ENCODE measurements at regions not wholly inside any gene's neighbourhood (a gene's known extent, or its start where the extent isn't known, plus 50 kb on each side); places are given as distances from the start of the nearest gene placed in this dataset.

DNA sequence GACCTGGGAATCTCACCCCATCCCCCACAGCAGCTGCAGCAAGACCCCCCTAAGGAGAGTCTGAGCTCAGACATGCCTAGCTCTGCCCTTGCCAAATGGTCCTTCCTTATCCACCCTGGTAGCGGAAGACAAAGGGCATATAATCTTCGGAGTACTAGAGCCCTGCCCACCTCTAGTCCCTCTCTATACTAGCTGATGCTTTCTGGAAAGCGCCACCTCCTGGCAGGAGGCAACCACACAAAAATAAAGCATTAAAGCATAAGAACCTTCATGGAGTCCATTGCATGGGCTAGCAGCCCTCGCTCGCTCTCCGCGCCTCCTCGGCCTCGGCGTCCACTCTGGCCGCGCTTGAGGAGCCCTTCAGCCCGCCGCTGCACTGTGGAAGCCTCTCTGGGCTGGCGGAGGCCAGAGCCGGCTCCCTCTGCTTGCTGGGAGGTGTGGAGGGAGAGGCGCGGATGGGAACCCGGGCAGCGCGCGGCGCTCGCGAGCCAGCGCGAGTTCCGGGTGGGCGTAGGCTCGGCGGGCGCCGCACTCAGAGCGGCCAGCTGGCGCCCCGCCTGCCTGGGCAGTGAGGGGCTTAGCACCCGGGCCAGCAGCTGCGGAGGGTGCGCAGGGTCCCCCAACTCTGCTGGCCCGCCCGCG, 941.2 kb downstream of the SUCLG1 start:
- no peak for FAIRE-seq

DNA sequence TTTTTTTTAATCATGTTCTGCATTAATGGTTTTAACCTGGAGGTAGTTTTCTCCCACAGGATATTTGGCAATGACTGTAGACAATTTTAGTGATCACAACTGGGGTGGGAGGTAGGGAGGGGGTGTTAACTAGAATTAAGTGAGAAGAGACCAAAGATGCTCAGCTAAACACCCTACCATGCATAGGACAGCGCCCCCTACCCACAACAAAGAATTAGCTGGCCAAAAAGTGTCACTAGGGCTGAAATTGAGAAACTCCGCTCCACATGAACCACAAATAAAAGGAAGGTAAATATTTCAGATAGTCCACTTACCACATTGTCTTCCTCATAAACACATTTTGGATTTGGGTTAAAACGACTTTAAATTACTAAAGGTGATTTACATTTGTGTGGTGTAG, 942.6 kb downstream of the SUCLG1 start:
- no peak for FAIRE-seq

- FAIRE-seq: no peak
Measured at GRCh38 chr2:83487451-83487850, 971.6 kb downstream of the SUCLG1 start.

DNA sequence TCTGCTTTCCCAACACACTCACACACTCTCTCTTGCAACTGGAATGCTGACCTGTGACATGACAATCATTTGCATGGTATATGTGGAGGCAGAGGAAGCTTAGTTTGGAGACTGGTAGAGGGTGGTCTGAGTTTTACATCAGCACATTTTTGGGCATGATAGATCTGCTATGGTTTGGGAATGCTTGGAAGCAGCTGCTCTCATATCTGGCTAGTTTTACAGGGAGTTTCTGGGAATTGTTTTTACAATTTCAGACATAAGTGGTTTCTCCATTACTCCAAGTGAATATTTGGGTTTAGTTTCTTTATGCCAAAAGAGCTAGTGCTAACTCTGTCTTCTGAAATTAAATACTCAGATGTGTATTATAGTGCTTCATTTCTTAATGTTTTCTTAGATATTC, 977.6 kb downstream of the SUCLG1 start:
- FAIRE-seq: no peak

DNA sequence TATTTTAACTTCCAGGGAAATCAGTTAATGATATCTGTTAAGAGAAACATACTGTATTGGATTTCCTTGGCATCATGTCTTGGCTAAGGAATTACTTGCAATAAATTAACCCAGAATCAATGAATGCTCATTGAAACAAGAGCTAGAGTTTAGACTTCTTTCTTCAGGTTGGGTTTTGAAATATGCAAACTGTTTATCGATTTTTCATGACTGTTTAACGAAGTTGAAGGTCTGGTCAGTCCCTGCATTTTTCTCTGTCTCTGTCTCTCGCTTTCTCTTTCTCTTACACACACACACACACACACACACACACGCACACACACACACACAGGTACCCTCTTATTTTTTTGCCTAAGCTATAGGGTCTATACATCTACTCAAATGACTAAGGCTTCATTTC, 981.0 kb downstream of the SUCLG1 start:
- no peak for FAIRE-seq

GRCh38 chr2:83475371-83475770, 983.7 kb downstream of the SUCLG1 start:
- FAIRE-seq: no peak

- FAIRE-seq: no peak
Measured at GRCh38 chr2:83471655-83472054, 987.4 kb downstream of the SUCLG1 start.

- FAIRE-seq: no peak
Measured at GRCh38 chr2:83470928-83471327, 988.2 kb downstream of the SUCLG1 start.

- no peak for FAIRE-seq
Measured at GRCh38 chr2:83464444-83464843, 994.6 kb downstream of the SUCLG1 start.

DNA sequence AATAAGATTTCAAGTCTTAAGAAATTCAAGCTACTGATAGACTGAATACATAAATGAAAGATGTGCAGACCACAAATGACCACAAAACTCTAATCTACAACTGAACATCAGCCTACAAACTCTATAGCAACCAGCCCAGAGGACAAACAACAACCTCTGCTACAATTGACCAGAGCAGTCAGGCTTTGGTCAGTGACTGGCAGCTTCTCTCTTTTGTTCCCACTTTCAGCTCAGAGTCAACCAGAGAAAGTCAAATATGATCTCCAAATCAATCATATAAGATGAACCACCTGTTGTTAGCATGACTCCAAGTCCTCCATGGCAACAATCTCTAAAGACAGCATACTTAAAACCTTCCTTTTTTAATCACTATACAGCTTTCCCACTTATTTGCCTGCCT, 996.2 kb downstream of the SUCLG1 start:
- FAIRE-seq: no peak

DNA sequence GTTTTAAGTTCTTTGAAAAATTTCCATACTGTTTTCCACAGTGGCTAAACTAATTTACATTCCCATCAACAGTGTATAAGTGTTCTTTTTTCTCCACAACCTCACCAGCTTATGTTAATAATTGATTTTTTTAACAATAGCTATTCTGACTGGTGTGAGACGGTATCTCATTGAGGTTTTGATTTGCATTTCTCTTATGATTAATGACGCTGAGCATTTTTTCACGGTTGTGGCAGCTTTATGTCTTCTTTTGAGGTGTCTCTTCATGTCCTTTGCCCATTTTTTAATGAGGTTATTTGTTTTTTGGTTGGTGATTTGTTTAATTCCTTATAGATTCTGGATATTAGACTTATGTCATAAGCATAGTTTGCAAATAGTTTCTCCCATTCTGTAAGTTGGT, 997.9 kb downstream of the SUCLG1 start:
- FAIRE-seq: no peak

DNA sequence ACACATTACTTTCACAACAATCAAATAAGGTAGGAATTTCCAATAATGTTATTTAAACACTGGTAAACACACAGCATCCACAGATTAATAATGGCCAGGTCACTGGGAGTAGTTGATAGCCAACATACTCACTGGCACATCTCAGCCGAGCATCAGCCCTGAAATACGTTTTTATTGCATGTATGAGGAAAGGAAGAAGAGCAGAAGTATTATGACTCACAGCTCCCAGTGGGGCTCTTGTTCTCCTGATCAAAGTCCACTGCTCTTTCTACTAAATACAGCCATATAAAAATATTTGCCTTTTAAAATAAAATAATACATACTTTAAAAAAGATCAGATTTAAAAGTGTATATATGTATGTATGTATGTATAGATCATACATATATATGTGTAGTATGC, 999.6 kb downstream of the SUCLG1 start:
- FAIRE-seq: no peak

DNA sequence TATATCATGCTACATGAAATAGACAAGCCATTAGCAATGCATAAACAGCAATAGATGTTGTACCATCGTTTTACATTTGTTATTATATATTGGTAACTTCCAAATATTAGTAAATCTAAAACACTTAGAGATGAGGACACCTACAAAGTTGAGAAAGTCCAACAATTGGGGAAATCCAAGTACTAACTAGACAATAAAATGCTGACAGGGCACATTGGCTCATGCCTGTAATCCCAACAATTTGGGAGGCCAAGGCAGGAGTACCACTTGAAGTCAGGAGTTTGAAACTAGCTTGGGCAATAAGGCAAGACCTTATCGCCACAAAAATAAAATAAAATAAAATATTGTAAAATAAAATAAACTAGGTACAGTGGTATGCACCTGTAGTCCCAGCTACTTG, 1023.1 kb downstream of the SUCLG1 start:
- FAIRE-seq: no peak

- FAIRE-seq: no peak
Measured at GRCh38 chr2:83420993-83421392, 1038.1 kb downstream of the SUCLG1 start.

GRCh38 chr2:83394134-83394904, 1064.8 kb downstream of the SUCLG1 start:
- no peak for FAIRE-seq

DNA sequence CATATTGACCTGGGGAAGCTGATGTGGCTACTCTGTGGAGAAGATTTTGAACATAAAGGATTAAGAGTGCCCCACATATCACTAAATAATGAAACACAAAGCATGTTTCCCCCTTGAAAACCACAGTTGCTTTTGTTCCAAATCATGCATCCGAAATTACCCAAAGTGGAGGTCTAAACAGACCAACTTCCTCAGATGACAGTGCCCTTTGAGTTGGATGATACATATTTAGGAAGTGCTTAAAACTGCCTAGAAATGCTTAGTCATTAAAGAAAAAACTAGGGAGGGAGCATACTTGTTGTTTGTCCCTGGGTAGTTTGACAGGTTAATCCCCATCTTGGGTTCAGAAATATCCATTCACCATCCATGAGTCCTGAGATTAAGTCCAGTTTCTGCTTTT, 1070.3 kb downstream of the SUCLG1 start:
- FAIRE-seq: no peak

GRCh38 chr2:83386549-83386948, 1072.5 kb downstream of the SUCLG1 start:
- no peak for FAIRE-seq

DNA sequence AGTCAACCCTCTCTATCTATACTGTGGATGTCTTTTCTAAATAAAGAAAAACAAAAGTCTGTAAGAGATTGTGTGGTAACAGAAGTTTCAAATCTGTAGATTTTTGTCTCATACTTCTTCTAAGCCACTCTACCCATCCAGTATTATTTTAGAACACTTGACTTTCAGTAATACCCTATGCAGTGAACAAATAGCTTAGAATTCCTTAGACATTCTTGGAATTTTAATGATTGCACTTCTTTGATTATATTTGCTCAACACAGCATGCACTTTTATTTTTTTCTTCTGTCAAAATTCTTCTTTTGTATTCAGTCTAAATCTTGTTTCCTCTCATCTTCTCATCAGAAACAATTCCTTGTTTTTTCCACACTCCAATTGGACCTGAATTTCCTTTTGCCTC, 1080.2 kb downstream of the SUCLG1 start:
- FAIRE-seq: no peak

DNA sequence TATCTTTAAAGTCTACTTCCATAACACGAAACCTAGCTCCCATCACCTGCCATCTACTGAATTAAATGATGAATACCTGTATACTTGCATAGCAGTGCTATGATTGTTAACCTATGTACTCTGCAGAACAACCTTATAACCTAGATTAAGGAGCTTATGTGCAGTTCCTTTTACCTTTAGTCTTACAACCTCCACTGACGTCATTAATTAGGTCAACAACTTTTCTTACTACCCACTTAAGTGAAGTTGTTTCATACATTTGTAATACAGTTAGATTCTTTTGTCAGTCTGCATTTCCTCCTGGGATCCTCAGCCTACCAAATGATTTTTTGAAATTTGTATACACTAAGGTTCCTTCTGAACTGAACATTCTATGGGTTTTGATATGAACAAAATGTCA, 1082.3 kb downstream of the SUCLG1 start:
- no peak for FAIRE-seq

DNA sequence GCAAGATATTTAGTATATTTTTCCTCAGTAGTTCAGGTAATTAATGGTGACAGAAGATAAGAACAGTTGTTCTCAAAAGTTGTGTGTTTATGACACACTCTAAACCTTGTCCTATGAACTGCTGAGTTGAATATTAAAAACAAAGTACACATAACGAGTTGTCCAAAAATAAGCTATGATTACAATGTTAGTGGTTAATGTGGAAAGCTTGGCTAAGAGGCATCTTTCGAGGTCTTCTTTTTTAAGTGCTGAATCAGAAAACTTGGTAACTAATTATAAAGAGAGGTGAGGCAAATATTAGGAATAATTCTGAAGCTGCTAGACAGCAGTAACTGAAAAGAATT, 1088.7 kb downstream of the SUCLG1 start:
- no peak for FAIRE-seq

GRCh38 chr2:83369601-83370418, 1089.3 kb downstream of the SUCLG1 start:
- FAIRE-seq: no peak

- no peak for FAIRE-seq
Measured at GRCh38 chr2:83368916-83369315, 1090.2 kb downstream of the SUCLG1 start.

- FAIRE-seq: no peak
Measured at GRCh38 chr2:83368461-83368860, 1090.6 kb downstream of the SUCLG1 start.

GRCh38 chr2:83365476-83365875, 1093.6 kb downstream of the SUCLG1 start:
- FAIRE-seq: no peak

Data from endometrium (tissue), 2 donors.